HepG2 (cell line): ENCODE measurements at regions not wholly inside any gene's neighbourhood (a gene's known extent, or its start where the extent isn't known, plus 50 kb on each side); places are given as distances from the start of the nearest gene placed in this dataset.
A peak's percentile ranks its signal among the peaks of the same experiment; 100 is the strongest.

Experiments used
- CBX2 ChIP-seq, 2 experiments: fragments of 200-600 bp in 1 of 2; sonication (generic); formaldehyde crosslinking in 1 of 2; IDR thresholded peaks; 2 replicates each; pipeline versions ENCODE4 v1.7.0 to v1.8.1; 2018 to 2022; ENCODE audit warnings: low read depth in 2 of 2, low read length in 1 of 2, mild to moderate bottlenecking in 1 of 2, missing genetic modification reagents in 1 of 2
- CC2D1A ChIP-seq: sonication (generic); formaldehyde crosslinking; IDR thresholded peaks from 2 replicates; pipeline ENCODE4 v1.8.1; 2023; ENCODE audit warnings: mild to moderate bottlenecking, missing genetic modification reagents
- CENPBD1 ChIP-seq: sonication (generic); formaldehyde crosslinking; IDR thresholded peaks from 2 replicates; pipeline ENCODE4 v1.8.0; 2022; ENCODE audit warnings: missing genetic modification reagents, low read depth, mild to moderate bottlenecking, borderline replicate concordance
- CREB1 ChIP-seq, 2 experiments: fragments of 450-650 bp in 1 of 2; IDR thresholded peaks; 2 replicates each; pipeline ENCODE4 v1.6.1; 2016 to 2017; ENCODE audit warnings: control low read depth in 1 of 2, mild to moderate bottlenecking in 1 of 2, missing compliant biosample characterization in 1 of 2, missing genetic modification characterization in 1 of 2
- ELF1 ChIP-seq: sonication (generic); formaldehyde crosslinking; IDR thresholded peaks from 2 replicates; pipeline ENCODE4 v1.4.0; 2020; ENCODE audit warnings: missing genetic modification reagents
- EP300 ChIP-seq, 3 experiments: sonication (generic) in 1 of 3; formaldehyde crosslinking in 1 of 3; IDR thresholded peaks; 2 replicates each; pipeline versions ENCODE4 v1.5.1 to v1.6.1; 2011 to 2020; ENCODE audit warnings: low read depth in 2 of 3, low read length in 2 of 3, borderline replicate concordance in 1 of 3, improper control_type of control experiment in 1 of 3, mild to moderate bottlenecking in 1 of 3, missing genetic modification reagents in 1 of 3, moderate library complexity in 1 of 3
- FOSL1 ChIP-seq: sonication (generic); formaldehyde crosslinking; IDR thresholded peaks from 2 replicates; pipeline ENCODE4 v1.9.0; 2021; ENCODE audit warnings: missing genetic modification reagents, borderline replicate concordance
- GABPA ChIP-seq, 2 experiments: IDR thresholded peaks; 2 replicates each; pipeline ENCODE4 v1.6.1; 2011 to 2016; ENCODE audit warnings: low read depth in 2 of 2, low read length in 1 of 2, missing biosample characterization in 1 of 2, missing genetic modification characterization in 1 of 2
- GPBP1L1 ChIP-seq: sonication (generic); formaldehyde crosslinking; IDR thresholded peaks from 2 replicates; pipeline ENCODE4 v1.5.0; 2020; ENCODE audit warnings: mild to moderate bottlenecking, missing genetic modification reagents
- HNF4A ChIP-seq: sonication (generic); formaldehyde crosslinking; IDR thresholded peaks from 2 replicates; pipeline ENCODE4 v1.4.0; 2020; ENCODE audit warnings: missing genetic modification reagents
- HNRNPL ChIP-seq: fragments of 200-400 bp; formaldehyde crosslinking; IDR thresholded peaks from 2 replicates; pipeline ENCODE4 v1.6.1; 2017; ENCODE audit warnings: mild to moderate bottlenecking, low read depth, low read length
- IRF1 ChIP-seq: sonication (generic); formaldehyde crosslinking; IDR thresholded peaks from 2 replicates; pipeline ENCODE4 v1.4.0; 2020; ENCODE audit warnings: low read depth, mild to moderate bottlenecking, missing genetic modification reagents
- MIER2 ChIP-seq: IDR thresholded peaks from 2 replicates; pipeline ENCODE4 v1.6.1; 2016; ENCODE audit warnings: missing biosample characterization, missing genetic modification reagents
- MTA3 ChIP-seq: sonication (generic); formaldehyde crosslinking; IDR thresholded peaks from 2 replicates; pipeline ENCODE4 v1.4.0; 2020; ENCODE audit warnings: missing genetic modification reagents
- PAF1 ChIP-seq: IDR thresholded peaks from 2 replicates; pipeline ENCODE4 v1.6.1; 2016; ENCODE audit warnings: missing genetic modification reagents, missing compliant biosample characterization
- RBM39 ChIP-seq: fragments of 200-400 bp; formaldehyde crosslinking; IDR thresholded peaks from one replicate; pipeline ENCODE4 v1.6.1; 2018; ENCODE audit warnings: antibody characterized with exemption, mild to moderate bottlenecking, low read depth, low read length; ENCODE audit not compliant: poor library complexity, severe bottlenecking
- SIX1 ChIP-seq: sonication (generic); formaldehyde crosslinking; IDR thresholded peaks from 2 replicates; pipeline ENCODE4 v1.4.0; 2020; ENCODE audit warnings: missing genetic modification reagents, borderline replicate concordance
- SMC3 ChIP-seq: IDR thresholded peaks from 2 replicates; pipeline ENCODE4 v1.6.1; 2011; ENCODE audit warnings: low read length, improper control_type of control experiment
- ZNF10 ChIP-seq: sonication (generic); formaldehyde crosslinking; IDR thresholded peaks from 2 replicates; pipeline ENCODE4 v1.4.0; 2020; ENCODE audit warnings: mild to moderate bottlenecking, low read depth, missing genetic modification reagents, borderline replicate concordance
- ZNF138 ChIP-seq: sonication (generic); formaldehyde crosslinking; IDR thresholded peaks from 2 replicates; pipeline ENCODE4 v1.5.0; 2020; ENCODE audit warnings: mild to moderate bottlenecking, low read depth, missing genetic modification reagents
- ZNF512 ChIP-seq: sonication (generic); formaldehyde crosslinking; IDR thresholded peaks from 2 replicates; pipeline ENCODE4 v1.4.0; 2020; ENCODE audit warnings: mild to moderate bottlenecking, missing genetic modification reagents
- ZNF577 ChIP-seq: sonication (generic); formaldehyde crosslinking; IDR thresholded peaks from 2 replicates; pipeline ENCODE4 v1.4.0; 2020; ENCODE audit warnings: mild to moderate bottlenecking, low read depth, missing genetic modification reagents, borderline replicate concordance
- ZNF770 ChIP-seq: sonication (generic); formaldehyde crosslinking; IDR thresholded peaks from 2 replicates; pipeline ENCODE4 v1.5.0; 2020; ENCODE audit warnings: mild to moderate bottlenecking, missing genetic modification reagents
- ZSCAN29 ChIP-seq: sonication (generic); formaldehyde crosslinking; conservative IDR thresholded peaks from 2 replicates; pipeline ENCODE4 v1.4.0; 2020; ENCODE audit warnings: mild to moderate bottlenecking, missing genetic modification reagents

- TF ChIP-seq SIX1 (CRISPR knock-in tag) (peak; percentile 56; the same call in 1 of the 2 replicates), CREB1 (IDR thresholded peaks at IDR 0.05) (no peak), CREB1 (CRISPR knock-in tag; IDR thresholded peaks at IDR 0.05) (no peak), HNF4A (CRISPR knock-in tag) (0 out of 2 replicates have a peak, but pooled peaks have one; percentile 10), ZNF577 (no peak), GPBP1L1 (CRISPR knock-in tag) (no peak), CBX2 (IDR thresholded peaks at IDR 0.05; ENCODE audit: low read depth, low read length) (no peak), CBX2 (CRISPR knock-in tag; IDR thresholded peaks at IDR 0.05; ENCODE audit: low read depth) (no peak), MIER2 (no peak), ZNF138 (CRISPR knock-in tag) (no peak), MTA3 (CRISPR knock-in tag) (no peak), GABPA (IDR thresholded peaks at IDR 0.05; ENCODE audit: low read depth, low read length) (no peak), GABPA (CRISPR knock-in tag; IDR thresholded peaks at IDR 0.05; ENCODE audit: low read depth) (no peak), RBM39 (no peak), CENPBD1 (no peak), ZNF770 (no peak), SMC3 (no peak), ZSCAN29 (CRISPR knock-in tag) (no peak), HNRNPL (no peak), FOSL1 (no peak), EP300 (IDR thresholded peaks at IDR 0.05; ENCODE audit: low read depth in 2 of 2, low read length in 2 of 2) (peak in 1 of 2 experiments; percentile 53; a peak in 1 of 4 replicates), EP300 (CRISPR knock-in tag; IDR thresholded peaks at IDR 0.05; ENCODE audit: borderline replicate concordance) (no peak), ZNF10 (CRISPR knock-in tag) (no peak), CC2D1A (CRISPR knock-in tag) (no peak), PAF1 (CRISPR knock-in tag) (no peak), ELF1 (no peak), ZNF512 (no peak), IRF1 (CRISPR knock-in tag) (no peak)
Measured at GRCh38 chr11:109109150-109109549, 312.8 kb upstream of the C11orf87 start (continued).
